IPS-NIHi7 (cell line): ENCODE measurements at regions not wholly inside any gene's neighbourhood (a gene's known extent, or its start where the extent isn't known, plus 50 kb on each side); places are given as distances from the start of the nearest gene placed in this dataset.

Experiments used
- DNase-seq: peaks from one replicate; pipeline ENCODE4 v3.0.0; 2012; ENCODE audit warnings: mixed read lengths; ENCODE audit errors: extremely low spot score

DNA sequence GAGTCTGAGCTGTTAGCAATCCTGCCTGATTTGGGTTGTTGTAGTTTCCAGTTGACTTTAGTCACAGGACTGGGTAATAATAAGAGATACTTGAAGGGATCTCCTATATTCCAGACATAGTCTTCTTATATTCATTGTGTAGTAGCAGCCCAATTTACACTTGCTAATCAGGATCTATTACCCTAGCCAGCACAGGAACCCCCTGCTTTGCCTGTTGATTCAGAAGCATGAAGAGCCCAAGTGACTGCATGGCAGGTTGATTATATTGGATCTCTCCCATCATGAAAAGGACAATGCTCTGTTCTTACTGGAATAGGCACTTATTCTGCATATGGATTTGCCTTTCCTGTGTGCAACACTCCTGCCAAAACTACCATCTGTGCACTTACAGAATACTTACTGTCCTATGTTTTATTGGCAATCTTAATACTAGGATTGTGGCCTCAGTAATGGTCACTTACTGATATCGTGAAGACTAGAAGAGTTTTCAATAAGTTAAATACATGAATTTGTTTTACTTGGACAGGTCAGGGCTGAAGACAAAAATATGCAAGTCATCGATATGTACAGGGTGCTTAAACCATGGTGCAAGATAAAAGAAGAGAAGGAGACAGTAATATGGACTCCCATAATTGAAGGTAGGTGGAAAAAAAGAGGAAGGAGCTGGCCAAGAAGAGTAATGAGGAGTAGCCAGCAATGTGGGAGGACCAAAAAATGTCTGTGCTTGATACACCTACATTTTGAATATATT is 304.1 kb downstream of the MCTP2 start:
- DNase-seq = no peak

DNA sequence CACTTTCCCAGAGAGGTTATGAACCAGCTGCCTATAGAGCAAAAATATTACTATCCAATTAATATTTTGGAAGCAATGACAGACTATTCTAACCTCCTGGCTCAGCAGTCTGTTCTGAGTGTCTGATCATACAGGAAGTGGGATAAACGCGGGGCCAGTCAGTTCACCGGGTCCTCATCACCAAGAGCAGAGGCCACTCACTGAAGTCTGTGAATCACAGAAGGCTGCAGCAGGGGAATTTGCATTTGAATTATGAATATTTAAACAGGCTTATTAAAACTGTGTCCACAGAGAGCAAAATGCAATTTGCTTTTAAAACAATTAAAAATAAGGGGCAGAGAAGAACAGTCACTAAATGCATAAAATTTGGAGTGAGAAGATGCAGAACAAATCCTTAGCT is 305.2 kb downstream of the MCTP2 start:
- DNase-seq = no peak

DNA sequence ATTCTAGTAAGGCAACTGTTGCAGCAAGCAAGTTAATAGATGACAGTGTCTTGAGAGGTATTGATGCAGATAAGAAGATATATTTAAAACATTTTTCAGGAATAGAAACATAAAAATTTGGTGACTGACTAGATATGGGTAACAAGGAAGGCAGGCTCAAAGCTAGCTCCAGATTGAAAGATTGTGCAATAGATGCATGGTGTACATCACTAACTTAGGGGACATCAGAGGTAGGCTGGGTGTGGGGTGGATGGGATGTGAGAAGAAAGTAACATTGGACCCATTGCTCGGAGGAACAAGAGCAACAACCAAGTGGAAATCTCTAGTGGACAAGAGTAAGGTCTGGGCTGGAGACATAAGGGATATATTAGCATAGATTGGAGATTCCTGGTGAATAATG is 306.9 kb downstream of the MCTP2 start:
- DNase-seq = no peak

GRCh38 chr15:94542391-94542790 is 311.0 kb downstream of the MCTP2 start:
- no peak for DNase-seq

DNA sequence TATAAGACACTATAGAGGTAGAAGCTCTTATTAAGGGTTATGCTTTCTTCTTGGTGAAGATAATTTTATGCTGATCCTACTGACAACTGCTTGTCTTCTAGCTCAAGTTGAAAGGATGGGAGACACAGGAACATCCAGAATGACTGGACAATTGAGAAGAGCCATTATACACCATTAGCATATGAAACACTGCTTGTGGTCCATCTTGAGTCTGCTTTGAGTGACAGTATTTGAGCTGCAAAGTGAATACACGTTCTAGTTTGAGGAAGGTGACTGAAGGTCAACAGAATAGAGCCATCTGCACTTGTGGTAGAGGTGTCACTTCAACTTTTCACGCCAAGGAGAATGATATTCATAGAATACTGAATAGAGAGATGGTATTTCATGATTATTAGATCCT is 315.4 kb downstream of the MCTP2 start:
- DNase-seq = no peak

- no peak for DNase-seq
Measured at GRCh38 chr15:94547711-94548110, 316.4 kb downstream of the MCTP2 start.

GRCh38 chr15:94555841-94556519 is 324.6 kb downstream of the MCTP2 start:
- DNase-seq = no peak

DNA sequence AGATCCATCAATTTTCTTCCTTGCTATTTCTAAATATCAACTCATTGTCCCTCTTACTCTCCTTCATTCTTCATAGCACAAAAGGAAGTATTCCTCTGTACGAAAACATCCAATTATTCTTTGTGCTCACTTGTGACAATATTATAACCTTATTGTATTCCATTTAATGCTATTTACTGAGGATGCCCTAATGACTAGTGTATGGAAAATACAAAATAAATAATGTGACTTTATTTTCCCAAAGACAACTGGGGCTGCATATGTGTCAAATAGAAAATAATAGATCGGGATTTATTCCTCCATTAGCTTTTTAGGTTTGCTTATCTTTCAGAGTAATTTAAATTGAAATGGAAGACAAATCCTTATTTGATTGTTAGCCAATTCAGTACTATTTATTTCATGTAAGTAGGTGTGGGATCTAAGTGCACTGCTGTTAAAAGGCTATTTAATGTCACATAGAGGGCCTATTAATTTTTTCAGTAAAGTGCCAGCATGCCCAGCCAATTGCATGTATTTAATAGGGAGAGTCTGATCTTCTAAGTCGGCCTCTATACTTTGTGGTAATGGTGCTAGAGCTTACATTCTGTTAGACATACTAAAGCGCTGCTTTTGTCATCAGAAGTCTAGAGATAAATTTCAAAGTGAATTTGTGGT is 329.8 kb downstream of the MCTP2 start:
- DNase-seq = no peak

DNA sequence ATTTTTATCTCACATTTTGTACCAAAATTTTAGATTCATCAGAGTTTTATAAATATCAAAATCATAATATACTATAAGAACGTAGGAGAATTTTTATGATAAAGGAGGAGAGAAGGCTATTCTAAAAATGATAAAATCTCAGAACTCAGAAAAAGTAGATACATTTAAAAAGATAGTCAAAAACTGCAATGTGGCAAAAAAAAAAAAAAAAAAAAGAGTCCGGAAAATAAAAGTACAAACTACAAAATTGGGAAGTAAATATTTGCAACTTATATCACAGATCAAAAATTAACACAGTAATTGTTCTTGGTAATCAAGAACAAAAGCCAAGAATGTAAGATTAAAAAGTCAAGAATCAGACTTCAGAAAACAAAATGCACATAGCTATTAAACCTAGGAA is 332.1 kb downstream of the MCTP2 start:
- DNase-seq = no peak

- DNase-seq = peak; percentile 68
Measured at GRCh38 chr15:94576889-94577533, 345.6 kb downstream of the MCTP2 start.

DNA sequence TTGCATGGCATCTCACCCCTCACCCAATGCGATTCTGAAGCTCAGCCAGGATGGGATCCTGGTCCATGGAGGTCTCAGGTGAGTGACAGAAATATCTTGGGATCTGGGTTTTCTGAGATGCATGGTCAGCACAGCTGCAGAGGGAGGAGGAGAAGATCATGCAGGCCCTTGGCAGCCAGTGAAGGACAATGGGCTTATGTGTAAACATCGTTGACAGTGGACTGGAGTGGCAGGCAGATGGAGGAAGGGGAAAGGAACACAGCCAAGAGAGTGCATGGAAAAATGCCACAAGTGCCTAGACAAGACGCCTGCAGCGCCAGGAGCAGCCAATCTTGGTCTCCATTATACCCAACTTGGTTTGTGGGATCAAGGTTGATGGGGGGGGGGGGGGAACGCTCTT is 347.9 kb downstream of the MCTP2 start:
- DNase-seq = no peak

DNA sequence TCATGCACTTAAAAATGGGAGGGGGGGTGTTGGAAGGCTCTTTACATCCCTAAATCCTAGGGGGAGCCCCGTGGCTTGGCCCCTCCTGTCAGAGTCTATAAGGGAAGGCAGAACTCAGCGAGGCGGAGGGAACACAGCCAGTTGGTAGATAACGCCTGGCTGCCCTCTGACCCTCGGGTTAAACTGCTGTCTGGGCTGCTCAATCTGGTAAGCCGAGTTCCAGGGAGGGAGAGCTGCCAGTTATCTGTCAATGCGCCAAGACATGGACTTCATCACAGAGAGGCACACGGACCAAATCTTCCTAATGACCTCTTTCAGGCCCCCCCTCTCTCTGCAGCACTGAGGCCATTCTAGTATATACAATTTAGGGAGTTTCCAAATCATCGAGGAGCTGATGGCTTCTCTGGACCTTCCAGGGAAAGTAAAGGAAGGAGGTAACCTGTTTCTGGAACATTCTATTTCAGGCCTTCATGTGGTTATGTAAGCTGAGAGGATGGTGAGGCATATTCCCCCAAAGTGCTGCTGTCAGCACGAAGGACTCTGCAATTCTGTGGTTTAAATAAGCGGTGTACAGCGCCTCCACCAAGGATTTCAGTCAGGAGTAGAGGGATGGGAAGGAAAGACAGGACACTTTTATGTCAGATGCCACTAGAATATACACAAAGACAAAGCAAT is 349.0 kb downstream of the MCTP2 start:
- no peak for DNase-seq

DNA sequence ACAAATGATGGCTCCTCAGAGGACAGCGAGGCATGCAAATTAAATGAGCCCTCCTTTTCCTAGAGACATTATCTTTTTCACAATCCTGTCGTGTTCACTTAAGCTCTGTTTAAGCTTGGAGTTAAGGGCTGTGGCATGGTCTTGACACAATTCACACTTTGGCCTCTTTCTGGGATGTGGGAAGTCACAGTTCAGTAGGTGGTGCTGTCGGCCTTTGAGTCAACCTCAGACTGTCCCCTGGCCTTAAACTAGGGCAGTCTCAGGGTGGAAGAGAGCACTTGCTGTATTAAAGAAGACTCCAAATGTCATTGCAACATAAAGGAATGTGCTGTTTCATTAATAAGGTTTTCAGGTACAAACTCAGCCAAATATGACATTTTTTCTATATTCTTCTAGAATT is 351.0 kb downstream of the MCTP2 start:
- peak; percentile 75 for DNase-seq

GRCh38 chr15:94584833-94585244 is 353.5 kb downstream of the MCTP2 start:
- no peak for DNase-seq

DNA sequence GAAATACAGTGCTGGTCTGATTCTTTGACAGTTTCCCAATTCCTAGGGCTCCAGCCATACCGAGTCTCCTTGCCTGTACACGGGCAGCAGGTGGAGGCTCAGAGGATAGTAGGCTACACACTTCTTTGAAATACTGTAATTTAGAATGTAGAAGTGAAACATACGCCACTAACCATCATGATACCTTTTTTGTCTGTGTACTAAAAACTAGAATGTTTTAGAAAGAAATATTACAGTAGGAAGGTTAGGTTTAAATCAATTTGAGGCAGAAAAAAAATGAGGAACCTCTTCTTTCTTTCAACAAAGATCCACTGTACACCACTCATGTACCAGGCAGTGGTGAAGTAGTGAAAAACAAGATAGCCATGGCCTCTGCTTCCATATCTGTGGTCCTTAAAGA is 354.7 kb downstream of the MCTP2 start:
- no peak for DNase-seq

DNA sequence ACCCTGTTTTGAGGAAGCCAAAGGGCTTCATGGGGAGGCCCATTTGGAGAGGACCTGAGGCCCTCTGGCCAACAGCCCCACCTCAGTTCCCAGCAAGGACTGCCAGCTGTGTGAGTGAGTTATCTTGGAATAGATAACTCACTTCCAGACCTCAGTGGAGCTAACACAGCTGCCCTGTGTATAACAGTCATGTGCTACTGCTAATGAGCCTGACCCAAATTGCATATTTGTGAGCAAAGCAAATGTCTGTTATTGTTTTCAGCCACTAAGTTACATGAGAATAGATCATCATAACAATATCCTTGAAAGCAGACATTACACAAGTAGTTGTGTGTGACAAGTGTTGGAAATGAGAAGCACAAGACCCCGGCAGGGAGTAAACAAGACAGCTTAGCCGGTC is 355.8 kb downstream of the MCTP2 start:
- DNase-seq = no peak

DNA sequence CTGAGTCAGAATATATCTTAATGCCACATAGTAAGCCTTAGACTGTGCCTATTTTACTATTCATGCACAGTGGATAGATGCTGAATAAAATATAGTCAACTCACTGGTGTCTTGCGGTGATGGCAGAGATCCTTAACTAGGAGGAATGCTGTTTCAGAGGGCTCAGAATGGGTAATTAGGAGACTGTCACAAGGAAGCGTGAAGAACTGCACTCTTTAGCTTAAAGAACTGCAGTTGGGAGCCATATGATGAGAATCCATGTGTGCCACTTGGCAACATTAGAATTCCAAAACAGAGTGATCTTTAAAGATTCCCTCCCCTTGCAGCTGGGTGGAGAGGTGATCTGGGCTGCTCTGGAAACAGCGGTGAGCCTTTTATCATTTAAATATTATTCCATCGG is 357.6 kb downstream of the MCTP2 start:
- DNase-seq = no peak

DNA sequence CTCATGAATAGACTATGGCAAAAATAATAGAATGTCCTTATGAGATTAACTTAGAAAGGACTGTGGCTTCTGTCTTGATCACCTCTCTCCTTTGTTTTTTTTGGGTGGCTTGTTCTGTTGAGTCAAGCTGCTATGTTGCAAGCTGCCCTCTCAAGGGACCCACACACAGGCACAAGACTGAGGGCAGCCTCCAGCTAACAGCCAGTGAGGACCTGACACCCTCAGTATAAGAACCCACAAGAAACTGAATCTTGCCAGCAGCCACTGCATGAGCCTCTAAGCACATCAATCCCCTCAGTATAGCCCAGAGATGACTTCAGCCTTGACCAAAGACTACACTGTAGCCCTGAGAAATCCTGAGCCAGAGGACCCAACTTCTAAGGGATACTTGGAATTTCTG is 361.1 kb downstream of the MCTP2 start:
- DNase-seq = no peak

GRCh38 chr15:94596707-94597106 is 365.3 kb downstream of the MCTP2 start:
- no peak for DNase-seq

DNA sequence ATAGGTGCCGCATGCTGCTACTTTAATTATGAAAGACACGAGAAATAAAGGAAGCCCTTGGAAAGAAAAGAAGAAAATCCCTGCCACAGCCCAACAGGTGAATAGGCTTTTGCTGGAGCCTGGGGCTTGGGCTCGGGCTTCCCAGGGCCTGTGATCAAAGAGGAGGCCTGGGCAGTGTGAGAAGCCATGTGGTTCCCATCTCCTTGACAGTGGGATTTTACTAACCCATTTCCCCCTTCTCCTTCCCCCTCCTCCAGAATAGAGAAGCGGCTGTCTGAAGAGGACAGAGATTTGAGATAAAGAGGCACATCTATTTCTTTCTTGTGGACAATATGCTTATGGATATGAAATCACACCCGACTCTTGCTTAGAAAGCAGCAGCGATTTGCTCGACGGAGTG is 369.1 kb downstream of the MCTP2 start:
- no peak for DNase-seq

- DNase-seq = no peak
Measured at GRCh38 chr15:94602754-94603470, 371.6 kb downstream of the MCTP2 start.
